Dermis microvascular lymphatic vessel endothelial cell (primary cell): ENCODE measurements at regions not wholly inside any gene's neighbourhood (a gene's known extent, or its start where the extent isn't known, plus 50 kb on each side); places are given as distances from the start of the nearest gene placed in this dataset.
"Not testable (repeated sequence)": the region's sequence is repeated elsewhere in the genome, so short reads cannot be mapped to it uniquely, and the experiment has no call there.

Experiments used
- DNase-seq, 2 donors: peaks; one replicate each; pipeline versions ENCODE4 v3.0.0 to v3.0.0-alpha.2; 2010; ENCODE audit warnings: low read depth in 2 of 2

DNA sequence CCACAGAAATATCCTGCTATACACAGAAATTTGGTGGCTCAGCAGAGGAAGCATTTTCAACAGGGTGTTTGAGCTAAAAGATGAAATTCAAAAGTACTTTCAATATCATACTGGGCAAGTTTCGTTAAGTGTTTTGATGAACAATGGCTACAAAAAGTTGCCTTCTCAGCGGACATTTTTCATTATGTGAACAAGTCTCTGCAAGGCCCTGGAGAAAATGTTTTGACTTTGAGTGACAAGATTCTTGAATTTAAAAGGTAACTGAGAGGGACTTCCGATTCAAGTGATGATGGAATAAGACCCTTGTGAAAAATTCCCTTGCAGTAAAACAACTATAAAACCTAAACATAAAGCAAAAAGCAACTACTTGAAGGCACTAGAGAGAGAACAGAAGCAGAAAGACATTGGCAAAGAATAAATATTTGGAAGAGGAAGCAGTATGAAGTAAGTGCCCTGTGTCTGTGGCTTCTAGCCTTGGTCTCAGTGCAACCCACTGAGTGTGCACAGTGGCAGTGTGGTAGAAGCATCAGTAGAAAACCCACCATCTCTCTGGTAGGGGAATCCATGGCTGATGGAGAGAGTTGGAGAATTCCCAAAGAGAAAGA lies 62.5 kb upstream of the NAMPT start:
- no peak for DNase-seq

DNA sequence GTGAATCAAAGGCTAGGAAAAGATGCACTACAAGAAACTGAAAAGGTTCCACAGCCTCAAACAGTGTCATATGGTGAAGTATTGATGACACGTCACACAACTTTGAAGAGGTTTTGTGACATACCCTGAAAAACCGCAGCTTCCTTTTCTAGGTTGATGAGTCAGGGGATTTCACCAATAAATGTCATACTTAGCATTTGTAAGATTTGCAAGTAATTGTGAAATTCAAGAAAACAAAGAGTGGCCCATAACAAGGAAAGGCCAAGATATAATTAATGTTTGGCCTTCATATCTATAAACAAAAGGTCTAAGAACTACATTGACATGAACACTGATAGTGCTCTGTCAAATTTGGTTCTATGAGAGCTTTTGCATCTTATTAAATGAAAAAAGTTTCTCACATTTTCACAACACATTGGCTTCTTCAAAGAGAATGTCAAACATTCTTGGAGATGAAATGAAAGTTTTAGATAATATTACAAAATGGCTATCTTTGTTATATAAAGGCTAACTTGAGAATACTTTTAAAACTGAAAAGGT lies 62.0 kb upstream of the NAMPT start:
- DNase-seq: peak in 1 of 2 donors; percentile 52

DNA sequence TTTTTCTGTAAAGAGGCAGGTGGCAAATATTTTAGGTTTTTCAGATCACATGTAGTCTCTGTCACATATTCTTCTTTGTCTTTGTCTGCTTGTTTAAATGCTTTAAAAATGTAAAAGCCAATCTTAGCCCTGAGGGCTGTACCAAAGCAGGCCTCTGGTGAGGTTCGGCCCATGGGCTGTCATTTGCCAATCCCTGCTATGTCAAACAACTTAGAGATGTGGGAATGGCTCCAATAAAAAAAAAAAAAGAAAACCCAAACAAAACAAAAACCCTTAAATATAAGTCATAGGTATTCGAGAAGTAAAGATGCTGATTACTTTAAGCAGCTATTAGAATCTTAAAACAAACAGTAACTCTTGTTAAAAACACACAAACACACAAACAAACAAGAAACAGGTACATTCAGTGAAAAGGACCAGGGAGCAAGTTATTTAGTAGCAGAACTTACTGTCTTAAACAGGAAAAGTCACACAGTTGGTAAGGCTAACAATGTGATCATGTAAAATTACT lies 61.4 kb upstream of the NAMPT start:
- DNase-seq: no peak

DNA sequence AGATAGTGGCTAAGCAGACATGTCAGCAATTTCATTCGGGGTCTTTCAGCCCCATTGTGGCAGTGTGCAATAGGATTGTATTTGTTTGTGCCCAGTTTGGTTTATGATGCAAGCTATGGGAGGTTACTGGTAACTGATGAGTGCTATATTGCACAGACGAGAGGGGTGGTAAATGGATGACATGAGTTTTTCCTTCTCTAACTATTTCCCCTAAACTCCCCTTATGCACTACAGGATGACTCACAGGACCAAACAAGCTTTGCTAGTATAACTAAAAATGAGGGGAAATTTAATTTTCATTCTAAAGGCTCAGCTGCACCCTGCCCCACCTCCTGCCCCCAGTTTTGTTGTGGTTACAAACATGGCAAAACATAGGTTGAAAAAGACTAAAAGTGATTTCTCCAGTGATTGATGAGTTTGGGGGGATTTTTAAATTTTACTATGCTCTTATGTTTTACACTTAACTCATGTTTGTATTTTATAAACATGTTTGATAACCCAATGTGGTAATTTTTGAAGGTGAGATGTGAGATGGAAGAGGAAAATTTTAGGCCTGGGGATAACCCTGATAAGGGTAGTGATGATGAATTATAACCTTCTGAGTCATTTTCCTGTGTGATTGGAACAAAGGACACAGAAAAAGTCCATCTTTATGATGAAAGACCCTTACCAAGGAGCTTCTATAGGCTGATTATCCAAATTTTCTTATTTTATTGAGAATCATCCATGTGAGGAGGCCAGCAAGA lies 60.8 kb upstream of the NAMPT start:
- DNase-seq: peak in 1 of 2 donors; percentile 45

GRCh38 chr7:106344861-106345260 lies 60.1 kb upstream of the NAMPT start:
- peak in 1 of 2 donors; percentile 60 for DNase-seq

- no peak for DNase-seq
Observed at GRCh38 chr7:106344211-106344610, 59.4 kb upstream of the NAMPT start.

DNA sequence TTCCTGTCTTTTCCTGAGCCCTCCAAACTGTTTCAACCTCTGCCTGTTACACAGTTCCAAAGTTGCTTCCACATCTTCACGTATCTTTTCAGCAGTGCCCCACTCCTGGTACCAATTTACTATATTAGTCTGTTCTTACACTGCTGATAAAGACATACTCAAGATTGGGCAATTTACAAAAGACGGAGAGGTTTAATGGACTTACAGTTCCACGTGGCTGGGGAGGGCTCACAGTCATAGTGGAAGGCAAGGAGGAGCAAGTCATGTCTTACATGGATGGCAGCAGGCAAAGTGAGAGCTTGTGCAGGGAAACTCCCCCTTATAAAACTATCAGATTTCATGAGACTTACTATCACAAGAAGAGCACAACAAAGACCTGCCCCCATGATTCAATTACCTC lies 57.3 kb upstream of the NAMPT start:
- DNase-seq: not testable (repeated sequence)

DNA sequence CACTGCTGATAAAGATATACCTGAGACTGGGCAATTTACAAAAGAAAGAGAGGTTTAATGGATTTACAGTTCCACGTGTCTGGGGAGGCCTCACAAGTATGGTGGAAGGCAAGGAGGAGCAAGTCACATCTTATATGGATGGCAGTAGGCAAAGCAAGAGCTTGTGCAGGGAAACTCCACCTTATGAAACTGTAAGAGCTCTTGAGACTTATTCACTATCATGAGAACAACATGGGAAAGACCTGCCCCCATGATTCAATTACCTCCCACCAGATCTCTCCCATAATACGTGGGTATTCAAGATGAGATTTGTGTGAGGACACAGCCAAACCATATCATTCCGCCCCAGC lies 55.4 kb upstream of the NAMPT start:
- DNase-seq: not testable (repeated sequence)

DNA sequence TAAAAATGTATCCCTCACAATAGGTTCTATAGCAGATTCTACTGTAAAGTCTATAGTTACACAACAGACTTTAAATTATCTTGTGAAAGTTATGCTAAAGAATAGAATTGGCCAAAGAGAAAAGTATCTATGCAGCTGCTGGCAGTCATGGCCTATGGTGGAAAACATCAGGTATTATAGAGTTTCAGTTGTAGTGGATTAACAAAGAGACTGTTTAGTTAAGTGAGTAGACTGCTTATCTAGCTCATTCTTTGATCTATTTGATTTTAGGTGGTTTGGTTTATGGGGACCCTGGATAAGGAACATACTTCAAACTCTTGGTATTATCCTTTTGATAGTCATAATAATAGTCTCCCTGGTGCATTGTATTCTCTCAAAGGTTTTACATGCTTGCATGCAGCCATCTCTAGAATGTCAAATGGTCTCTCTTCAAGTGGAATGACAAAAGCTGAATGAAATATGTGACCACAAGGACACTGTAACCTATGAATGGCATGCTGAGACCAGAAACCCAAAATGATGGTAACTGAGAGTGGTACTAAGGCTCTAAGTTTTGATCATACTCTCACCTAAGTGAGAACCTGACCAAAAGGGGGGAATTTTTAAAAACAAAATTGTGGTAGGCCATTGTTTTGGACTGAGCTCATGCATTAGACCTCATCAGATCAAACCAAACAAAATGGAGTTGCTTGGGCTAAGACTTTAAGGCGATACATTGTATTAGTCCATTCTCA lies 54.9 kb upstream of the NAMPT start:
- no peak for DNase-seq

- DNase-seq: no peak
Observed at GRCh38 chr7:106337754-106338153, 53.0 kb upstream of the NAMPT start.

DNA sequence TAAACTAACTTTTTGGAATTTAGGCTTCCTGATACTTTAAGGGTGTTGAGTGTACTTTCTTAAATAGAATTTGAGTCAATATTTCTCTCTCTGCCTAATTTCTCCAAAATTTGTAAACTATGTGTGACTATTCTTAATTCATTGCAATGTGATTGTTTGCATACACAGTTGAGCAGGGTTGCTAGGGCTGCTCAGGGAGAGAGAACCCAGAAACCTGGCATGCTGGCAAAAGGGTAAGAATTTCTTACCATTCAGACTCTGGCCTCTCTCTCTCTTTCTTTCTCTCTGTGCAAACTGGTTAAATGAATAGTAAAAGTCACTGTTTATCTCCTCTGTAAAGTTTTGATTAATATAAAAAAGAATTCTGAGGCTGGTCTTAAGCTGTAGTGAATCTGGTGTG lies 51.0 kb upstream of the NAMPT start:
- DNase-seq: no peak
